GM19238 (cell line): ENCODE measurements at regions not wholly inside any gene's neighbourhood (a gene's known extent, or its start where the extent isn't known, plus 50 kb on each side); places are given as distances from the start of the nearest gene placed in this dataset.

ENCODE experiments used
- DNase-seq: peaks from one replicate; pipeline ENCODE4 v3.0.0; 2011; ENCODE audit warnings: low spot score; ENCODE audit not compliant: insufficient read length

DNA sequence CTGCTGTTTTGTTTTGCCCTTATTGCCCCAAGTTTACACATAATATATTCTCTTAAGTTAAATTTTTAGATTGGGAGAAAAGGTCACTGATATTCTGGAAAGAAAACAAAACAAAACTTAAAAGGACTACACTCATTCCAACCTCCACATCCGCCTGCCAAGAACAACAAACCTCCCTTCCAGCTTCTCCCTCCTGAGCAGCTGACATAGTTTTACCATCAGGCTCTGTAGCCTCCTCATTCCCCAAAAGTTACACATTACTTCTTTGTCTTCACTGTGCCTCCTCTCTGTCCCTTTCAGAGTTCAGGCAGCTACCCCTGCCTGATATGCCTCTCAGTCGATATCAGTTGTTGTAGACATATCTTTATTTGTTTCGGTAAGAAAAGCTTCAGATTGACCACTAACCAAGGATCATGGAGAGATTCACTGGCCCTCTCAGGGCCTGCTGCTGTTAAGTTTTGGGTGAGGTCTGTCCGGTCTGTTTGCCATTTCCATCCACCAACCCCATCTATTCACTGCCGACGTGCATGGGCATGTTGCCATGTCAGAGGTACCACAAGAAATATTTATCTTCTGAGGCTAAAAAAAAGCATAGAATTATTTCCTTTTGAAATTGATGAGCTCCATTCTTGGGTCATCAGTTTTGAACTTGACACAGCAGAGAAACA, 164.1 kb downstream of the GASK1B start:
- DNase-seq, result no peak

DNA sequence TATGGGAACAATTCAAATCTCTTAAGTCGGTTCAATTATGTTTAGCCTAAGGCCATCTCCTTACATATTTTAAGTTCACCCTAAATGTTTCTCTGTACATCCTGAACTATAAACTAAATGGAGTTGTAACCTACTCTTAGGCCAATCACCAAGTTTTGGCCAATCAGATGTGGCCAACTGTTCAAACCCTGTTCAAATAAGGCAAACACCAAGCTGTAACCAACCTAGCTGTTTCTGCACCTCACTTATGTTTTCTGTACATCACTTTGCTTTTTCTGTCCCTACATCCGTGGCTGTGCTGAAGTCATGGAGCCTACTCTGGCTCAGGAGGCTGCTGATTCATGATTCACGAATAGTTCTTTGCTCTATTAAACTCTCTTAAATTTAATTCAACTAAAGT, 165.3 kb downstream of the GASK1B start:
- DNase-seq, result no peak

DNA sequence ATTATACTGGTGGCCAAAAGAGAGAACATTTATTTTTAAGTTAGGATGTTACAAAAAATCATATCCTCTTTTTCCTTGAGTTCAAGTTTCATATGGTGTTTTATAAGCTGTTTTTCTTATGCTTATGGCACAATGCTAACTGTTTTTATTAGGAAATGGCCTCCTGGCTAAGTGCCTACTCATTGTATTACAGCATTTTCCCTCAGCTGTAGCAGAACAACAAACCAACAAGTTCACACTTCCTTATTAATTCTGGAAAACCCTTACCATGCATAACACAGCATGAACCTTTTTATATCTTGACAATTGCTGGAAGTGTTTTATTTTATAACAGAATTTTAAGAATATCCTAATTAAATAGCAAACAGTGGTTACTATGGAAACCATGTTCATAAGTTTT, 165.8 kb downstream of the GASK1B start:
- no peak for DNase-seq

DNA sequence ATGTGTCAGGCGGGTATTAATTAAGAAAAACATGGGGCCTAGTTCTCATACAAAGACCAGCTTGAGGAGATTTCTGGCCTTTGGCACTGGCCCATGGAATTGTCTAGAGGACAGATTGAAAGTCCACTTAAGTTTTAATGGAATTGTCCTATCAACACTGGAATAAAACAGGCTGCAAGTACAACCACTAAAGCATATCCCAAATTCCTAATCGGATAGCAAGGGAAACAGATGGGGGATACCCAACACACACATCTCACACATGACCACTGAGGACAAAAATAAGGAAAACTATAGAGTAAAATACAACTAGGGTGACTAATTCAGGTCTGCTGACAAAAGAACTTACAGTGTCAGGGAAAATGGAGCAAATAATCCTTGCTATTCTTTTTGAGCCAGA, 167.8 kb downstream of the GASK1B start:
- DNase-seq, result no peak

DNA sequence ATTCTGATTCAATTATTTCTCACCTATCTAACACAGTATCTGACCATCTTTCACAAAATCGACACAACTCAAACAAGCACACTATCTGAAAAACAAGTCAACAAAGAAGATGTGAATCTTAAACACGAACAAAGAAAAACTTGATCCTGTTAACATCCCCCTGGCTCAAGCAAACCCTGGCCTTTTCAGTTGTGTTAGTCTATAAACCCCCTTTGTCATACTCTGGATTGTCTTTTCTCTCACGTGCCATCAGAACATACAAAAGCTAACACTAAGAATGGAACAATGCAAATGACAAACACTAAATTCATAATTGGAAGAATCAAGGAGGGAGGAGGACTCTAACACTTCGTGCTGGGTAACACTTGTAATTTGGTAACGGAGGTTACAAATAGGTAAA, 168.7 kb downstream of the GASK1B start:
- DNase-seq, result no peak

DNA sequence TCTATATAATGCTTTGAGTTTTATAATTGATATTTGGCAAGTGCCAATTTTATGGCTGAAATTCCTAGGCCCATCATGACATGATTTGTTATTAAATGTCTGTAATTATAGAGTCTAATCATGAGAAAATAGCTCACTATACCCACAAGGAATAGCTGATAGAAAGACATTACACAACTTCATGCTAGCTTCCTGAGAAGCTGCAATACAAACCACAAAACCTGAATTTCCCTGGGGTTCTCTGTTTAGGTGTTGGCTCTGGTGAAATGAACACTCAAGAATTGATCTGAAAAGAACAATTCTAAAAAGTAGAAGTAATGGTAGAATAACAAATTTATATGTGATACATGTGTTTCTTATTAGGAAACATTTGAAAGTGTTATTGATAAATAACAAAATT, 169.6 kb downstream of the GASK1B start:
- no peak for DNase-seq

DNA sequence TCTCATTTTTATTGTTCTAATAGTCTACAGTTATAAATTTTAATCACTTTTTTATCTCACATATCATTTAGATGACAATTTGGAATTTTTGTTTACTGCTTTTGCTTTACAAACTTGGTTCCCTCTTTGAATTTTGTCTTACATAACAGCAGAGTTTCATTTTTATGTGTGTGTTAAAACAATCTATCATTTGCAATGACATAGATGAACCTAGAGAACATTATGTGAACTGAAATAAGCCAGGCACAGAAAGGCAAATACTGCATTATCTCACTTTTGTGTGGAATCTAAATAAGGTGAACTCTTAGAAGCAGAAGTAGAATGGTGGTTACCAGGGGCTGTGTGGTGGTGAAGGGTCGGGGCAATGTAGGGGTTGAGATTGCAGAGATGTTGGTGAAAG, 170.7 kb downstream of the GASK1B start:
- no peak for DNase-seq

DNA sequence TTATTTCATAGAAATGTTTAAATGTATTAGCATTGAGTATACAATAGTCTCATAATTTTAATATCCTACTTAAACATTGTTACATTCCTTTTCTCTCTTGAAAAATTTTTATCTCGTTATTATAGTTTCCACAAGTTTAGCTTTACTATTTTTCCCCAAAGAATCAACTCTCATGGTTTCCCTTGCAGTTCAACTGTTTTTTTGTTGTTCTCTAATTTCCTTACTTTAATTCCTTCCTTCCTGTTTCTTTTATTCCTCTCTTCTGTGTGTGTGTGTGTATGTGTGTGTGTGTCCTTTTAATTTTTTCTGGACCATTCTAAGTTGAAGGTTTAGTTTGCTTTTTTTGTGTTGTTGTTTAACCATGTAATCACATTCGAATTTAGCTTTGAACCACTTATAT, 171.1 kb downstream of the GASK1B start:
- DNase-seq, result no peak

DNA sequence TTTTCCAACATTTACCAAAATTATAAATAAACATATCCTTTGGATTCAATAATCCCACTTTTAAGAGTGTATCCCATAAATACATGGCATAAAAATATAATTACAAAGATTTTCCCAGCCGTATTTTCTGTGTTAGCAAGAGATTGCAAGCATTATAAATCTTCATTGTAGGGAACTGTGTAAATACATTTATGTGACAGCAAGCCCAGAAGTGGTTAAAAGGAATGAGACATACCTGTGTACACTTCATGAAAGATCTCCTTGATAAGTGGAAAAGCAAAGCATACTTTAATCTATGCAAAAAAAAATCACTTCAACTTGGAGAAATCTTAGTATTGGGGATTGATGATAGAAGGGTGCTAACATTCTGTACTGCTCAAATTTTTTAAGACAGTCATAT, 173.1 kb downstream of the GASK1B start:
- DNase-seq, result no peak

DNA sequence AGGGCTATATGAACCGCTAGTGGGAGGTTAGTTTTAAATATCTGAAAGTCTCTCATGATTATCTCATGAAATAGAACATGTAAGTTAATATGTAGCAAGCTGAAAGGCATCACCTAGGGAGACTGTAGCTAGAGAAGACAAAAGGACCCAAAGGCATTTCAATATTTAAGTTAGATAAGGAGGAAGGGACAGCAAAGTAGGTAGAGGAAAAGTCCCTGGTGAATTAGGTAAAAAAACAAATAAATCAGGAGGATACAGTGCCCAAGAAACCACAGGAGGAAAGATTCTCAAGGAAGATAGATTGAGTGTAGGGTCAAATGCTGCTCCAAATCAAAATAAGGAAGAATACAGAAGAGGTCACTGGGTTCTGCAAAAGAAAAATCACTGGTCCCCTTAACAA, 175.5 kb downstream of the GASK1B start:
- DNase-seq, result no peak

DNA sequence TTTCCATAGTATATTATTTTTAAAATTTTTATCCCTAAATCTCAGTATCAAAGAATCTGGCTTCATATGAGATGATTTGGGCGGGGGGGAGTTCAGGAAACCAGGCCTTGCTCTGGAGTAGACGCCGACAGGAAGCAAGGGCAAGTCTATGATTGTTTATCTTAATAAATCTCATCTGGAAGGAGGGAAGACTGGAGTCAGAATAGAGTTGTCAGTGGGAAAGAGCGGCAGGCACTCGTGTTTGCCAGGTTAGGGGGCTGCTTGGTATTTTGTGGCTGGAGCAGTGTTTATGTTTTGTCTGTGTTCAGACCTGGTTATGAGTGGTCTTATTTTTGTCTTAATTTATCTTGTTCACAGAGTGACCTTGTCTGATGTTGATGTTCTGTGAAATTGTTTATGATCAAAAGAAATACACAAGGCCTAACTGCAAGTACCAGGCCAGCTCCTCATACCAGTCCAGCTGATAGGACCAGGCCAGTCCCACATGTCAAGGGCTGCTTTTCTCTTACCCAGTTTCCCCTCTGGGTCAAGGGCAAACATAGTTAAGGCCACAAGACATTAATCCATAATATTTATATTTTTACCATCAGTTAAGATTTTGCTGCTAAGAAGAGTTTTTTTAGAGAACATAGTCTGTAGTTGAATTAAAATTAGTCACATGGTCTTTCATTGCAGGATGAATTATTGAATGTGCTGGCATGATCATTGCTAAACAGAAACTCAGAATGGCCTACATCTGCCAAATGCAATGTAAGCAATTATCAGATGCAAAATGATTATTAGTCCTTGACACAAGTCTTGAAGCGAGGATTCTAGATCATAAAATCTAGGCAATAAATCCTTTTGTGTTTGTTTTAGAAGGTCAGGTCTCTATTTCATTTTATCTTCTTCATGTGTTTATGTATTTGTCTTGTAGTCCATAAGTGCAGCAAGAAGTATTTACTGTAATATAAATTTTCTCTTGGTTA, 176.5 kb downstream of the GASK1B start:
- no peak for DNase-seq

DNA sequence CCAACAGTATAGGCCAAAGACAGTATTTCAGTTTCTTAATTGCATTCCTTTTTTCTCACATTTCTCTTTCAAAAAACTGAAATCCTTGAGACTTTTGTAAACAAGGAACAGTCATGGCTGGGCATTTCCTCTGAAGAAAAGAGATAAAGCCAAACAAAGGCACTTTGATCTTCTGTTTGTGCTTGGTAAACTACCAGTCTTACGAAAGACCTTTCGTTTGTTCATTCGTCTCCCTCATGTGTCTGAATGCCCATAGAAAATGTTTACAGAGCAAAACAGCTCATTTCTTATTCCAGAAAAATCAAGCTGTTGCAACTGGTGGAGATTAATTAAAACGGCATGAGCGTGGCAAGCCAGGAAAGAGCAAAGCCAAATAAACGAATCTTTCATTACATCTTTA, 178.0 kb downstream of the GASK1B start:
- DNase-seq, result no peak

DNA sequence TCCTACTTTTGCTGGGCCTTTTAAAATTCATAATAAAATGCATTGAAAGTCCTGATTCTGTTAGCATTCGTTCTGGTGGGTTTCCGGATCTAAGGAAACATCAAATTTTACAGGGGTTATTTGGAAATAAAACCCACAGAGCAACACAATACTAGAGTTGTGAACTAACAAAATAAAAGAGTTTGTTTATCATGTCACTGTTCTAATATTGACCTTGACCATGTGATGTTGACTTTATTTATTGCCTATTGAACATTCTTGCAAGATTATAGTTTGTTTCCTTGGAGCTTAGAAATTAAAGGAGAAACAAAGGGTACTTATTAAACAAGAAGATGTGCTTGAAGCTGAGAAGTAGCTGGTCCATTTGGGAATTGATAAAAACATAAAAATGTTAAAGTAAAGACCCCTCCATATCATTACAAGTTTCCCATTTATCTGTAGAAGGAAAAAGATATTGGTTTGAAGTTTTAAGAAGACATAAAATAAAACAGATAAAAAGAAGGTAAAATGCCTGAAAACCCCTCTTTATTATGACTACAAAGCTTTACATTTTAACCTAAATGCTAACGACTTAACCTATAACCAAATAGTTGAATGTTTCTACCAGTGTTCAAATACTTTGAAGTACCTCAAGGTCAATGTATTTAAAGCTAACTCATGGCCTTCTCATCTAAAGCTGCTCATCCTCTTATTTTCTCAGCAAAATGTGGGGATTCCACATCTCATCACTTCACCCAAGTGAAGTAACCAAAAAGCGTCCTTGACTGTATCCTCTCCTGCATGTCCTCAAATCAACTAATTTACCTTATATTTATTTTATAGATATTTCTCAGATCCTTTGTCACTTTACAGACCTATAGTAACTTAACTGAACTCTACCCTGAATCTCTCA, 179.6 kb downstream of the GASK1B start:
- no peak for DNase-seq

DNA sequence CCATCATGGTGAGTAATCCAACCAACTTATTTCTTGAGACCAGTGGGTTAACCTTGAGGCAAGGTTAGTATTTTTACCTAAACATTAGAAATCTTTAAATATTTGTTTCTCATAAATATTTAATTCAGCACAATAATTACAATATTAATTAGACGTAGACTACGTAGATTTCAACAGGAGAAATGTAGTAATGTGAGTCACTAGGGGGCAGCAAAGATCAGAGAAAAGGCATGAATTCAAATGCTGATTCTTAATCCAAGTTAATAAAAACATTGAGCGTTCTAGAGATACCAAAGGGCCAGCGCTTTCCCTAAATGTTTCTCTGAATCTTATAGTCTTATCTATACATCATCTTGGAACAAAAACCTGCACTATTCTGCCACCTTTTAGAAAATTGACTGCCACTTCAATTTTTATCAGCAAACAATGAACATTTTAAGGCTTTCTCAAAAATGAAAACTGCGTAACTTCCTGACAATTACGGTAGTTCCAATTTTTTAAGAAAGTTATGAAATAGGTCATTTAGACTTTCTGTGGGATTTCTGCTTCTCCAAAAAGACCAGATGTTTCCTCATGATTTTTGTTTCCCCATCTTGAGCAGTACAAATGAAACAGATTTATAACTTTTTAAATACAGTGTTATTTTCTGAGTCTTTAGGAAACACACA, 180.7 kb downstream of the GASK1B start:
- DNase-seq, result no peak

DNA sequence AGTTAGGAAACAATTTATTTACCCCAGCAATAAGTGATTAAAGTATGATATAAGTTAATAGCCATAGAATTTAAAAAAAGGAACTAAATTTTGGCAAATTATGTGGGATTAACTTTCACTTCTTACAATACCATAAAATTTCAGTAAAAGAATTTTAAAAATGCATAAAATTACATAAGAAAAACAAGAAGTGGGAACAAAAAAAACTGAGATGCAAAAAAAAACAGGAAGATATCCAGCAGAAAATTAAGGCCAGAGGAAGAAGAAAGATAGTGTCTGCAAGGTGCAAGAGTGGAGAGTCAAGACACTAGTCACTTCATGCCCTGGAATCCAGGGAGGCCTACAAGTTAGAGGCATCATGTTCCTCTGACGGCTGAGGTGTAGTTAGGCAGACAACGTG, 184.2 kb downstream of the GASK1B start:
- no peak for DNase-seq

DNA sequence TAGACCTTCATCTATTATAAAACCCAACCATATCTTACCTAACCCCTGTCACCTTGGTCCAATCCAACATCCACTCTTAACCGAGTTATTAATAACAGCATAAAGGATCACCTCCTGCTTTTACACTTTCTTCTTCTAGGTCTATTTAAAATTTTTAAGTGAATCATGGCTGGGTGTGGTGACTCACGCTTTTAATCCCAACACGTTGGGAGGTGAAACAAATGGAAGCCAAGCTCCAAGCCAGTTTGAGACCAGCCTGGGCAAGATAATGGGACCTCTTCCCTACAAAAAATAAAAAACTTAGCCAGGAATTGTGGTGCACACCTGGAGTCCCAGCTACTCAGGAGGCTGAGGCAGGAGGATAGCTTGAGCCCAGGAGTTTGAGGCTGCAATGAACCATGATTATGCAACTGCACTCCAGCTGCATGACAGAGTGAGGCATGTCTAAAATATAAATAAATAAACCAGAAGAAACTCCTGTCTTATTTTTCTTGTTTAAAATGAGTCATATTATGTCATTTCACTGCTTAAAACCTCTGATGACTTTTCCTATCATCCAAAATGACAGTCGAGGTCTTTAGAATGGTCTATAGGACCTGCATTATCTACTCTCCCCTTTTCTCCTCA, 188.4 kb downstream of the GASK1B start:
- no peak for DNase-seq

DNA sequence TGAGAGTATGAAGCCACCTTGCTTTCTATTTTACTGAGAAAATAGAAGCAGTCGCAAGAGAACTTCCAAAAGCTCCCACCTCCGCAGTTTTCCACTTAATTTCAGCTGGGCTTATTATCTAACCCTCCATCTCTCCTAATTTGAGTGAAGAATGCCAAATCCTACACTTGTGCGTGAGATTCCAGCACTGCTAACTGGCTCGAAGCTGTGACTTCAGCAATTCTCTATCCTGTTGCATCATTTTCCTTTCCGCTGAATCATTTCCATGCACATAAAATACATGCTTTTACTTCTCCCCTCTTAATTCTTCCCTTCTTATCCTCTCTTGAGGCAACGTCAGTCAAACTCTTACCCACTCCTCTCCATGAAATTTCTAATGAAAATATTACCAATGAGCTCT, 189.5 kb downstream of the GASK1B start:
- no peak for DNase-seq

DNA sequence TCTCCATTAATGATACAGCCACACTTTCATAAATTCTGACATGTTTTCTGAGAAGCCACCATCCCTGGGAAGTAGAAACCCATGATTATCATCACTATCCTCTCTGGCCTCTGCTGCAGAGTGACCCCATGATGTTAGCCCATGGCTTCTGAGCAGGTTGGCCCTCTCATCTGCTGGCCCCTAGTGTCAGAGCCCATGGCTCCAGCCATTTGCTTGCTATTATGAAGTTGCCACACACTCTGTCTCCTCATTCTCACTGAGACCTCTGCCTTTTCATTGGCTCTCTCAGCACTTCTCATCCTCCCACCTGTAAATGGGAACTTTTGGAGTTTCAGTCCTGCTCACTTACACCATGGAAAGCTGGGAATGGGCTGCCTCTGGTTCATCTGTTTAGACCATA, 192.7 kb downstream of the GASK1B start:
- DNase-seq, result no peak

DNA sequence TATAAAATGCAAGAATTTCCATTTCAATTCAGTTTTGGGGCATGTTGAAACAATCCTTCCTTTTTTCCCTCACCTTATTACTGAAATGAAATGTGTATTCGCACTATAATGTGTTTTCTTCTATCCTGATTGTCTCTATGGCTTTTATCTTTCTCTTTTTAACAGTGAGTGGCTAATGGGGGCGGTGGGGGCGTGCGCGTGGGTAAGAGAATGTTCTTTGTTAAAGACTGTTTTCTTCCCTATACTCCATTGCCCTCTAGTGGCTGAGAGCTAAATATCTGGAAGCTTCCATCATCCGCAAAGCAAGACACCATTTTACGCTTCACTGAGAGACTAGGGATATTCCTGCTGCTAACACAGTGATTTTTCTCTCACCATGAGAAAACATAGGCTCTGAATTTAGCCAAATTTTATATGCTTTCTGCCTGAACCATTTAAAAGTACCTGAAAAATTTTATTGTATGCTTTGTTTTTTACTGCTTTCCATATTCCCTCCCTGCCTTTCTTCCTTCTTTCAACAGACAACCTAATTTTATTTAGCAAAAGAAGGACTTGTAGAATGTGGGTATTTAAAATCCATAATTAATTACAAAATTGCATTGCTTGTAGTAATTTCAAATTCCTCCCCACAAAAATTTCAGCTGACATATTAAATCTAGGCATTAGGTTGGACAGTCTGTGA, 194.0 kb downstream of the GASK1B start:
- peak; percentile 13 for DNase-seq

DNA sequence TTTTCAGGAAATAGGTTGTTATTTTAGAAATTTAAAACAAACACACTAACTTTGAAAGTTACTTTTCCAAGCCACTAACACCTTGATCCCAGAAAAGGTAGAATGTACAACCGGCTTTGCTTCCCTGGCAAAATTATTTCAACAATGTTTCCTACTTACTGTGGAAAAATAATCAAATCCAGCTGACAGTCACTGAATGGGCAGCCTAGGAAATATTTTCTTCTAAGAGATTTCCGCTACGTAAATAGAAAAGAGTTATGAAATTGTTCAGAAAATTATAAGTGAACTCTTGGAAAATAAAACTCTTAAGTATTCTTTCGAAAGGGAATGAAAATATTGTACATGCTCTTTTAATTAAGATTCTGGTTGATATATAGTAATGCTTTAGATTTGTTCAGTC, 195.7 kb downstream of the GASK1B start:
- no peak for DNase-seq
